PFSK-1 (cell line): ENCODE measurements at regions not wholly inside any gene's neighbourhood (a gene's known extent, or its start where the extent isn't known, plus 50 kb on each side); places are given as distances from the start of the nearest gene placed in this dataset.

Experiments used
- POLR2AphosphoS5 ChIP-seq: IDR thresholded peaks from 2 replicates; pipeline ENCODE4 v1.6.1; 2012; ENCODE audit warnings: low read depth, mild to moderate bottlenecking, control low read depth, low read length, moderate library complexity
- REST ChIP-seq, 2 experiments: IDR thresholded peaks; 2 replicates each; pipeline versions ENCODE4 v1.6.1 to v1.8.0; 2011 to 2012; ENCODE audit warnings: low read depth in 2 of 2, low read length in 2 of 2, control low read depth in 1 of 2, inconsistent platforms in 1 of 2, mild to moderate bottlenecking in 1 of 2, moderate library complexity in 1 of 2; ENCODE audit not compliant: insufficient read depth in 1 of 2
- SIN3A ChIP-seq: IDR thresholded peaks from 2 replicates; pipeline ENCODE4 v1.6.1; 2012; ENCODE audit warnings: mild to moderate bottlenecking, low read length, moderate library complexity, borderline replicate concordance; ENCODE audit not compliant: insufficient read depth
- TAF1 ChIP-seq: IDR thresholded peaks from 2 replicates; pipeline ENCODE4 v1.6.1; 2012; ENCODE audit warnings: low read length, control low read depth, borderline replicate concordance; ENCODE audit not compliant: insufficient read depth

GRCh38 chr4:66829310-66829709 lies 716.0 kb downstream of the CENPC start:
- TF ChIP-seq REST (IDR thresholded peaks at IDR 0.05; ENCODE audit: insufficient read depth in 1 of 2, low read depth in 2 of 2, low read length in 2 of 2) (no peak), TAF1 (no peak), SIN3A (no peak), POLR2AphosphoS5 (no peak)
